Caki2 (cell line): ENCODE measurements at regions not wholly inside any gene's neighbourhood (a gene's known extent, or its start where the extent isn't known, plus 50 kb on each side); places are given as distances from the start of the nearest gene placed in this dataset.
A peak's percentile ranks its signal among the peaks of the same experiment; 100 is the strongest.

Experiments used
- DNase-seq: peaks from one replicate; pipeline ENCODE4 v3.0.0-alpha.2; 2015; ENCODE audit warnings: low read depth
- in situ Hi-C: cut with HindIII; loops from 2 replicates; pipeline ENCODE4 v1.10.0; 2016; ENCODE audit warnings: low sequenced_read_pairs, low pct_unique_long_range_greater_than_20kb, mixed read lengths

DNA sequence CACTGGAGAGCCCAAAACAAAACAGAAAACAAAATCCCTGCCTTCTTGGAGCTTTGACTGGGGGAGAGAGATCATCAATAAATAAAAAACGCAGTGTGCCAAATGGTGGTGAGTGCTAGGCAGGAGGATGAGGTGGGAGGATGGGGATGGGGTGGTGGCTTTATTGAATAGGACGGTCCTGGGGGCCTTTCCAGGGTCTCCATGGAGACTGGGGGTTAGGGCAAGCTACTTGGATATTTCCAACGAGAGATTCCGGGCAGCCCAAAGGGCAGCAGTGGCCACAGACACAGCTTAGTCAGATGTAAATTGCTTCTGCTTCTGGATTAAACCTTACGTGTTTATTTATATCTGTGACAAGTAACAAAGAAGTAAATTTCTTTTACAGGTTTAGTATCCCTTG, 700.1 kb downstream of the QKI start:
- DNase-seq = no peak
- in situ Hi-C loops = no loop called here

DNA sequence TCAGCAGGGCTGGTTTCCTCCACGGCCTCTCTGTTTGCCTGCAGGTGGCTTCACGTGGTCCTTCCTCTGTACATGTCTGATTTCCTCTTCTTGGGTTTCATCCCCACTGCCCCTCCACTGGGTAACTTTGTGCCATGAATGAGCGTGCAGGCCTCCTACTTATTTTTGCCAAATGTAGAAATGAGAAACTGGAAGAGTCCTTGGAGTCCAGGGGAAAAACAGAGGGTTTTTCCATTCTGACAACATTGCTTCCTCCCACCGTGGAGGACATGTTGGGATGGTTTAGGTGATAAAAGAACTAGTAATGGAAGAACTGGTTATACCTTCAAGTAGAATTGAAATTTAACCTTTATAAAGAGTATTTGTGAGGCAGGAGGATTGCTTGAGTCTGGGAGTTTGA, 699.5 kb downstream of the QKI start:
- DNase-seq = no peak
- in situ Hi-C loops = no loop called here

DNA sequence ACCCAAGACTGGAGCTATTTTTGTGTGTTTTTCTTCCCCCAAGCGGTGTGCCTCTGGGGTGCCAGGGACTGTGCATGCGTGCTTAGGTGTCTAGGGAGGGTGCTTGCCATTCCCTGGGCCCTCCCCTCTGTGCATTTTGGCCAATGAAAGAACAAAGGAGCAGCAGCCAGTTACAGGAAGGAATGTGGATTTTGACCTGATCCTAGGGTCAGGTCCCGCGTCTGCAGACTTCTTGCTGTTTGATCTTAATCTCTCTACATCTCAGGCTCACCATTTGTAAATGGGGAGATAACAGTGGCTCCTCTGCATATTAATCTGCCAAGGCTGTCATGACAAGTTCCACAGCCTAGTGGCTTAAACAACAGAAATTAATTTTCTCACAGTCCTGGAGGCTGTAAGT, 699.1 kb downstream of the QKI start:
- no peak for DNase-seq
- in situ Hi-C loops = no loop called here

DNA sequence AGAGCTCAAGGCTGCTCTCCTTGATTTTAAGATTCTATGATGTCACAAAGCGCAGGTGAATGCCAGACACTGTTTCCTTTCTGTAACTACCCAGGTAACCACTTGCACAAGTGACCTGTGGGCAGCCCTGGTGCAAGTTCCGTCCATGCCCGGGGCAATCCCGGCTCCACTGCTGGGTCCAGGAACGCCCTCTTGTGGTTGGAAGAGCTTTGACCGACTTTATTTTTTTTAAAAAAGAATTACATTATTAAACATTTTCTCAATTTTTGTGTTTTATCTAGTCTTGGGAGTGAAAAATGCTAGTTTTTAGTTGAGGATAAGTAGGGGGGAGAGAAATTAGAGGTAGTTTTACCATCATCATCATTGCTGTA, 695.2 kb downstream of the QKI start:
- DNase-seq = no peak
- in situ Hi-C loops = no loop called here

DNA sequence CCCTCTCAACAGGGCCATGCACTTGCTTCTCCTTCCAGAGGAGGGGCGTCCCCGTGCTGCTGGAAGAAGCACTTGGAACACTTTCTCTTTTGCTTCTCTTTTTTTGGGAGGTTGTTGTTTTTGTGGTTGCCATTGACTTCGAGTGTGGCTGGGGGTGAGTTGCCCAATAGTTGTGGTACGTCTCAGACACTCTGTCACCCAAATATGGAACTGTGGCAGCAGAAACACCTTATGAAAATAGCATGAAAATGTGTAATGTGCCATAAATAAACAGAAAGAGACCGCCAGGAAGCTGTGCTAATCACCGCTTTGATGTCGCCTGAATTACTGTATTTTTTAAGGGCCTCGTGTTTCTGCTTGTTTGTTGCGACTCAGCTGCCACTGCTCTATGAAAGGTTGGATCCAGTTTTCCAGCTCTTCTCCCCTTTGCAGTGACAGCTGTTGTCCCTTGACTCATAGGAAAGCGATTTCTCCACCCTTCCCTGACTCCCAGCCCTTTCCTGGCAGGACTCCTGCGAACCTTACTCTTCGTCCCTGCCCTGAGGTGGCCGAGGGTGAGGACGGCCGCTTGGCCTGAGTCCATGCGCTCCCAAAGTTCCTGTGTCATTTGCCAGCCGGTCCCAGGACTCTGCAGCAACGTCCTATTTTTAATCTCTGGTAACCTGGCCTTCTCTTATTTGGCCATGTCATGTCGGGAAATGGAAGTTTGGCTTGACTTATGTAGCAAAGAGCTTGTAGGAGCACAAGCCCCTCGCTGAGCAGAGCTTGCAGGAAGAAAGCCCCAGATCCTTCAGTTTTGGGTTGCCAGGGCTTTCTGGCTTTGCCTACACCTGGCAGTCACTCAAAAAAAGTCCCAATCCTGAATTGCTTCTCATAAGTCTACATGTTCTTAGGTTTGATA, 694.6 kb downstream of the QKI start:
- in situ Hi-C loops = no loop called here

DNA sequence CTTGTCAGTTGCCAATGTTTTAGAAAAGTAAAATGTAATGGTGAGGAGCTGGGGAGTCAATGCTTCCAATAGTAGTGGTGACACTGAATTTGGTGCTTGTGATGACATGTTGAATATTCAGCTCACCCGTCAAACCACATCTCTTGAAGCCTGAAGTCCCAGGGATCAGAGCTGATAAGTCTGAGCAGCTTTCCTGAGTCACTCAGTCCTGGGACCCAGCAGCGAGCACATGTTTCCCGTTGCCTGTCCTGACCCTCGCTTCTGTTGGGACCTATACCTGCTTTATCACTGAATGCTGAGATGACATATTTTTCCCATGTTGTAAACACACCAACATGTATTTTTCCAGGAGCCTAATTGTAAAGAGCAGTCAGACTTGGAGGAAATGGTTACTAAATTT, 693.6 kb downstream of the QKI start:
- no peak for DNase-seq
- in situ Hi-C loops = no loop called here

More for the DNA sequence above, 694.6 kb downstream of the QKI start:
- peak; percentile 43 for DNase-seq

DNA sequence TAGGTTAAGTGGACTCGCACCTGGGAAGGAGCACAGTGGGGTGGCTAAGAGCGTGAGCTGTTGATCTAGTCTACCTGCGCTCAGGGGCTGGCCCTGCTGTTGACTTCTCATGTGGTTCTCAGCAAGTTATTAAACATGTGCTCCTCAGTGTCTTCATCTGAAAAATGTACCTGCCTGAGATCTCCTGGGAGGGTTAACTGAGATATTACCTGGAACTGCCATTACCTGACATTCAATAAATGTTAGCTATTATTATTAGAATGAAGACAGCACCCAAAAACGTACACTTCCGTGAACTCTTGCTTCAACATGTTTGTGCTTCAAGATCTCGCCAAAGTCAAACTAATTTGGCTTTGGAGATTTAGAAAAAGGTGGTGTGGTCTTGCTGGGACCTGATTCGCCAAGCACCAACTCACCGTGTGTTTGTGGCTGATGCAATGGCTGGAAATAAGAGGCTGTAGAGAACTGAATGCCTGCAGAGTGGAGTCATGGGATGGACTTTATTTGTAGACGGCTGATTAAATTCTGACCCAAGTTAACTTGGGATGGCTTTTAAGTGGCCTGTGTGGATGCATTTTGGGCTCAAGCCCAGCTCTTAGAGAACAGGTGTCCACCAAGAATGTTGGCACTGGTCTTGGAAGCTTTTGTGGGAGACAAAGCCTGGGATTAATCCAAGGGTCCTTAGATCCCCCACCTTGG, 692.9 kb downstream of the QKI start:
- in situ Hi-C loops = no loop called here

DNA sequence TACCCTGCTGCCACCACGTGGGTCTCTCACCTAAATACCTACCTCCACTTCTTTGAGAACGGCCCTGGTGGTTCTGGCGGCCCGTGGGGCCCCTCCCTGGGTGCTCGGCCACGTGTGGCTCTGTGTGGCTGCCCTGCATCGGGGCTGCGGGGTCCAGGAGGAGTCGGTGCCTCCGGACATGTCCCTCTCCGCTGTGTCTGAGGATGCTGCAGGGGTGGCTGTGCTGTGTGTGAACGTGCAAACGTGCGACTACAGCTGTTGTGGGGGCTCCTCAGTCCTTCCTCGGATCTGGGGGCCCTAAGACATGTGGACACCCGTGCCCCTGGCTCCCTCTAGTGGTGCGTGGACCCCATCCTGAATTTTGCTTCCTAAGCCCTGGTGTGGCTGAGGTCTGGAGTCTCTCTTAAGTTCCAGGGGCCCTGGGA, 691.8 kb downstream of the QKI start:
- DNase-seq = no peak
- in situ Hi-C loops = no loop called here

More for the DNA sequence above, 692.9 kb downstream of the QKI start:
- DNase-seq = no peak

DNA sequence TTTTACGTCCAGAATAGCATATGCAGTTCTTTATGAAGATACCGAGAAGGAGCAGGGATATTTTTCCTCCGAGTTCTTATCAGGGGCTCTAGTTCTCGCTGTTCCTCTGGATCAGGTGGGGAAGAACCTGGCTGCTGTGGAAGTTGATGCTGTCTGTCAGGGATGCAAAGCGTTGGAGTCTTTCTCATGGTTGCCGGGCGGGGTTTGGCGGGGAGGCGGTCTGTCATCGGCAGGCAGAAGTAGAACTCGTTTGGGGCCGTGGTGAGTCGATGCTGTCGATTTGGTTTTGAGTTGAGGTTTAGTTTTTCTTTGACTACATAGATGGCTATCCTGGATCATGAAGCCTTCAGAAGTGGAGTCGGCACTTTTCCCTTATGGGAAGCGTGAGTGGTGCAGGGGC, 691.2 kb downstream of the QKI start:
- no peak for DNase-seq
- in situ Hi-C loops = no loop called here

DNA sequence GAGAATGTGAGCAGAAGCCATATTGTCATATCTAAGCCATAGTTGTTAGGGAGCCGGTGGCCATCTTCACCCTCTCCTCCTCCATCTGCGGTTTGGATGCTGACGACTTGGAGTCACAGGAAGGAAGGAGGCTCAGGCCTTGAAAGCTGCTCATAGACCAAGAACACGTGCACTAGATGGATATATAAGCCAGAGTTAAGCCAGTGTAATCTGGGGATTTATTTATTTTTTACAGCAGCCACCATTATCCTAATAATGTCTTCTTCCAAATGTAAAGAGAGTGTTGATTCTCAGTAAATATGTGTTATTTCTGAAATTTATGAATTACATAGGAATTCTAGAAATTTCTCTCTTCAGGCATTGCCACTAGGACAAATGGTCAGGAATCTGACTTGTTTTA, 689.9 kb downstream of the QKI start:
- in situ Hi-C loops = no loop called here
- no peak for DNase-seq

DNA sequence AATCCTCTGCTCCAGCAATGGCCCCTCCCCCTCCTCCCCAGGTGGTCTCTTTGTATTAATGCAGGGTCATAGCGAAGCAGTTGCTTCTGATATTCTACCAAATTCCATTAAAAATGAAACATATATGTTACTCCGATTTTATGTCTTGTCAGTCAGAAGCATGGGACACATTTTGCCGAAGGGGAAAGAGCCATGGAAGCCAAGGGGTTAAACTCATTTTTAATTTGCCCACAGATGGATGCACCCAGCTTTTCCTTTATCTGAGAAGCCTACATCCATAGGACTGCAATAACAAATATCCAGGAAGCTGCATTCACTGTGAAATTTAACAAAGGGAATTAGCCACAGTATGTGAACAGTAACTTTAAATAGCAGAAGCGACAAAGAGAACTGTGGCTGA, 688.2 kb downstream of the QKI start:
- in situ Hi-C loops = no loop called here
- DNase-seq = no peak

DNA sequence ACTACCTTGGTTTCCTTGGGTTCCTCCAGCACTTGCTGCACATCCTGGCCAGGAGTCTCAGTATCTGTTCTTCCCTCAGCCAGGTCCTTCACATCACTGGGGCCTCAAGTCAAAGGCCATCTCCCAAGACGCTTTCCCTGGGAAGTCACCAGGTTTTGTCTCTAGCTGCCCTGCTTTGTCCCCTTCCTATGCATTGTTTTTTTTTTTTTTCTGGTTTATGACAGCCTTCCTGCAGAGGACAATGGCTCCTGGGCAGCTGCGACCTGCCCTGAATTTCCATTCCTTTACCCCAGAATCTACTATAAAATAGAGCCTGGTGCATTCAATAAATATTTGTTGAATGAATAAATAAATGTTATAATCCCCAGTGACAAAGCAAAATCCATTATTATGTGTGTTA, 687.3 kb downstream of the QKI start:
- no peak for DNase-seq
- in situ Hi-C loops = no loop called here

DNA sequence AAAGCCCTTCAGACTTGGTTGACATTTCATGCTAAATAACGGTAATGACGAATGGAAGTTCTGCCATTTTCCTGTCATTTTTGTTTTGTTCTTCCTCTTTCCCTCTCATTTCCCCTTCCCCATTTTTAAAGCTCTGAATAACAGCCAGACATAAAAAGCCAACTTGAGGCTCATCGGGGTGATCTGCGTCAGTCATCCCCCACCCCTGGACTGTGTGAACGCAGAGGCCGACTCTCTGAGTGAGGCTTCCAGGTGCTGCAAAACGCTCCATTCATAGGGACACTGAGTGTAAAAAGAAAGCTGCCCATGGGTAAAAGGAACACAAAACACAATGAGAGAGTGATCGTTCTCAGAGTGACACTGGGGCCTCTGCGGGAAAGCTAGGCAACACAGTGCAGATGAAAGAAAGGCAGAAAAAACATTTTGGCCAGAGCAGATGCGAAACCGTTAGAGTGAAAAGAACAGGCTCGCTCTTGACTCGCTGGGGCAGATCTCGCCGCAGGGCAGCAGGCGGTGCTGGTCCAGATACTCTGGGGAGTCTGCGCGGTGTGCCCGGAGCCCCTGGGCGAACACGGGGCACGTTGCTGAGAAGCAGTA, 684.8 kb downstream of the QKI start:
- DNase-seq = no peak

DNA sequence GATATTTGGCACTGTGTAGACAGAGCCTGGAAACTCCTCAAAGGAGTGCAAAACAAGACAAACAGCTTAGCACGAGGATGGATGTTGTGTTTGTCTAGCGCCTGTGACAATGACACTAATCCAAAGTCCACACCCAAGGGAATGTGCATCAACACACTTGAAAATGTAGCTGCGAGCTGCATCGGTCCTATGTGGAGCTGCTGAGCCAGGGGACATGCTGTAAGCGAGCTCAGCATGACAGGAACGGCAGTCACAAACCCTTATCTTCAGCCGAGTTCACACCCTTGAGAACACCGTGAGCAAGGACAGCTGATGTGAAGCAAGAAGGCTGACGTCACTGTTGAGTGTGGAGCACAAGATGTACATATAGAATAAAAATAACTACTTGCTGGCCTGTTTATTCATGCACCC, 684.3 kb downstream of the QKI start:
- in situ Hi-C loops = no loop called here
- DNase-seq = no peak

More for the DNA sequence above, 684.8 kb downstream of the QKI start:
- in situ Hi-C loops = no loop called here

DNA sequence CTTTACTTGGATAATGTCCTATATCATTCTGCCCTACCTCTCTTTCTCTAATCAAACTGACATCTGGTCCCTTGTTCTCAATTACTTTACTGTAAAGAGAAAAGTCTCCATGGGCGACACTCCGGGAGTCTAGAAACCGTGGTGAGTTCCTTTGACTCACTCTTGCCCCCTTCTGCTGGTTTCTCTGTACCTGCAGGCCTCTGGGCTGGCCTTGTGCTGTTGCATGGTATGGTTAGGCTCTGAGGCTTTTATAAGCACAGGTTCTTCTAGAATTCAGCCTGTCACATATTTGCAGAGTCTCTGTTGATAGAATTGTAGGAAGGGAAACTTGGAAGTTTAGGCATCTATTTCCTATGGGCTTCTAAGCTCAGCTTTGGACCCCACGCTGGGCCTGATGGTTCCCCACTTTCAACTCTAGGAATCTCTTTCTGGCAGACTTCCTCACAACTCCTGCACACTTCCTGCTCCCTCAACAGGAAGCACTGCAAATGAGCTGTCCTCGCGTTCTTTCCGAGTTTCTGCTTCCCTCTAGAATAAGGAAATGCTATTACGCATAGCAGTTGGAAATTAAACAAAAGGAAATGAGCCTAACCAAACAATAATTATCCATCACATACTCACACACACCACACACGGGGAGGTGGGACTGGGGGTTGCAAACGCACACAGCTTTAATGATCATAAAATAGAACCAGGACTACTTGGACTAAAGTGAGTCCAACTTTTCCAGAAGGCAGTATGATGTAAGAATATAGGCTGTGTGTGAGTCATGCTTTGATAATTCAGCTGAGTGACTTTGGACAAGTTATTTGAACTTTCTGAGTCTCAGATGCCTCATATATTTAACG, 683.3 kb downstream of the QKI start:
- in situ Hi-C loops = no loop called here
- no peak for DNase-seq

DNA sequence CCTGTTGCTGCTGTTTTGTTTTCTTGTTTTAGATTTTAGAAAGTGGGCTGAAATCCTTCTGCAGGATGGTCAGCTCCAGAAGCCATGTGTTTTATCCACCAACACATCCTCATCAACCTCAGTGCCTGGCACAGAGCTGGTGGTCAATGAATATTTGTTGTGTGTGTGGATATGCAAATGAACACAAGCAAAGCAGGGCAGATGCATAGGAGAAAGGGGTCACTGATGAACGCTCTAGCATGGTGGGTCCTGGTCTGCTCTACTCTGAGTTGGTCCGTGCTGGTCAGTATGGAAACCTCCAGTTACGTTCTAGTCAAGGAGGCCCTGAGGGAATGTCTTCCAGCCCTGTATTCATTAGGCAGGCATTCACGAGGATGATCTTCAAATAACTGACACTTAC, 682.5 kb downstream of the QKI start:
- in situ Hi-C loops = no loop called here
- DNase-seq = no peak

DNA sequence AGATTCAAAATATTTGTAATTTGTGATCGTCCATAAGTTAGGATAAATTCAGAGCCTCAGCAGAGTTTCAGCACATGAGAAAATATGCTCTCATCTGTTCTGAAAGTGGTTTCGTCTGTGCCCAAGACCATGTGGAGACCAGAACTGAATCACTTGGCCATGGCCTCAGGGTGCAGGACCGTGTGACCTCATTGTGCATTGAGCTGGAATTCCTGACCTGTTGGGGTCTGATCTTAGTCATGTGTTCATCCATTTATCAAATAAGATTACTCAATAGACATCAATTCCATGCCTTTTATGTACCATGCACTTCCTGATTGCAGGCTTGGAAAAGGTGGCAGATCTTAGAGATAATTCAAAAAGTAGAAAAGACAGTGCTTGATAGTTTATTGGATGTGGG, 680.5 kb downstream of the QKI start:
- DNase-seq = no peak
- in situ Hi-C loops = no loop called here

DNA sequence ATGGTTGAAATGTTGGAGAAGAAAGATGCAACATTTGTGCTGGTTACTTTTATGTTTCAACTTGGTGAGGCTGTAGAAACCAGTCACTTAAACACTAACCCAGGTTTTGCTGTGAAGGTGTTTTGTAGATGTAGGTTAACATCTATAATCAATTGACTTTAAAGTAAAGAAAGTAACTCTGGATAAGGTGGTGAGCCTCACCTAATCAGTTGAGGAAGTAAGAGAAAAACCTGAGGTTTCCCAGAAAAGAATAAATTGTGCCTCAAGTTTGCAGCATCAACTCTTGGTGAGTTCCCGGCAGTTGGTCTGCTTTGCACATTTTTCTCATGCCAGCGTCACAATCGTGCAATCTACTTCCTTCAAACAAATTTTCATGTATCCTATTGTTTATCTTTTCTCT, 673.4 kb downstream of the QKI start:
- in situ Hi-C loops = no loop called here
- DNase-seq = no peak

DNA sequence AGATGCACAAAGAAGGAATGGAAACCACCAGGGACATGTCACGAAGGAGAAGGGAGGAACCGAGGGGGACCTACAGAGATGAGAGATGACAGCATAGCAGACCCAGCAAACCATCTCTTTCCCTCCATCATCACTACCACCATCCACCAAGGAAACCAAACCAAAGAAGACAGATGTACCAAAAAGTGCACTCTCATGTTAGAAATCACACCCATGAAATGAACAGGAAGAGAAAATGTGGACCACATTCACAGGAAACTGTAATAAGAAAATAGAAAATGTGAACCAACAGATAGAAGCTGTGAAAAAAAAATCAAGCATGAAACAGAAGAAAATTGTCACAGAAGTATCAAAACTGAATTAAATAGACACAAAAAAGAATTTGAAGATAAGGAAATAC, 672.7 kb downstream of the QKI start:
- in situ Hi-C loops = no loop called here
- DNase-seq = no peak
